Endothelial cell of umbilical vein (primary cell): ENCODE measurements at regions not wholly inside any gene's neighbourhood (a gene's known extent, or its start where the extent isn't known, plus 50 kb on each side); places are given as distances from the start of the nearest gene placed in this dataset.

Experiments
- CTCF ChIP-seq, 2 donors: IDR thresholded peaks; 1 replicate in 1 of 2; 2 replicates in 1 of 2; pipeline ENCODE4 v1.5.1; 2011; ENCODE audit warnings: low read length in 2 of 2, mild to moderate bottlenecking in 2 of 2, moderate library complexity in 2 of 2, control low read depth in 1 of 2, inconsistent platforms in 1 of 2, low read depth in 1 of 2; ENCODE audit not compliant: insufficient read depth in 1 of 2; ENCODE audit errors: extremely low read depth in 1 of 2
- EZH2 ChIP-seq: IDR thresholded peaks from 2 replicates; pipeline ENCODE4 v1.6.1; 2012; ENCODE audit warnings: borderline replicate concordance, low read depth, mild to moderate bottlenecking, moderate library complexity, low read length, inconsistent platforms; ENCODE audit not compliant: severe bottlenecking
- GATA2 ChIP-seq: IDR thresholded peaks from 2 replicates; pipeline ENCODE4 v1.7.0; 2011; ENCODE audit warnings: low read depth, mild to moderate bottlenecking, moderate library complexity, mixed read lengths, low read length; ENCODE audit not compliant: insufficient read length, insufficient read depth
- MAX ChIP-seq: IDR thresholded peaks from 2 replicates; pipeline ENCODE4 v1.6.1; 2011; ENCODE audit not compliant: insufficient read depth, insufficient read length
- POLR2A ChIP-seq: IDR thresholded peaks from 2 replicates; pipeline ENCODE4 v1.6.1; 2012; ENCODE audit warnings: low read depth, mild to moderate bottlenecking, control low read depth, low read length
- POLR2AphosphoS5 ChIP-seq: IDR thresholded peaks from 2 replicates; pipeline ENCODE4 v1.6.1; 2012; ENCODE audit warnings: low read depth, mild to moderate bottlenecking, control low read depth, low read length, moderate library complexity; ENCODE audit not compliant: insufficient read depth

- TF ChIP-seq CTCF (IDR thresholded peaks at IDR 0.05; ENCODE audit: extremely low read depth in 1 of 2, insufficient read depth in 1 of 2, low read depth in 1 of 2, low read length in 2 of 2) (no peak), EZH2 (no peak), POLR2A (no peak), MAX (no peak), POLR2AphosphoS5 (no peak), GATA2 (no peak)
Observed at GRCh38 chr7:46715579-46715978, 794.5 kb upstream of the IGFBP3 start.
